ENCODE measurements at regions not wholly inside any gene's neighbourhood (a gene's known extent, or its start where the extent isn't known, plus 50 kb on each side); places are given as distances from the start of the nearest gene placed in this dataset.
"Not testable (repeated sequence)": the region's sequence is repeated elsewhere in the genome, so short reads cannot be mapped to it uniquely, and the experiment has no call there.

DNA sequence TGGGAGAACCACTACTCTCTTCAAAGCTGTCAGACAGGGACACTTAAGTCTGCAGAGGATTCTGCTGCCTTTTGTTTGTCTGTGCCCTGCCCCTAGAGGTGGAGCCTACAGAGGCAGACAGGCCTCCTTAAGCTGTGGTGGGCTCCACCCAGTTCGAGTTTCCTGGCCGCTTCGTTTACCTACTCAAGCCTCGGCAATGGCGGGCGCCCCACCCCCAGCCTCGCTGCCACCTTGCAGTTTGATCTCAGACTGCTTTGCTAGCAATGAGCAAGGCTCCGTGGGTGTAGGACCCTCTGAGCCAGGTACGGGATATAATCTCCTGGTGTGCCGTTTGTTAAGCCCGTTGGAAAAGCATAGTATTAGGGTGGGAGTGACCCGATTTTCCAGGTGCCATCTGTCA lies 267.9 kb upstream of the GRAMD2B start:
- not testable (repeated sequence) for H2BK120ac ChIP-seq (ENCODE audit: insufficient read depth, low read length, poor library complexity); H3K4me3 ChIP-seq (ENCODE audit: low read depth, low read length); H3K18ac ChIP-seq (ENCODE audit: low read length); H4K91ac ChIP-seq (ENCODE audit: low read depth, low read length); H3K27me3 ChIP-seq (ENCODE audit: insufficient read depth, low read length); H2AK5ac ChIP-seq (ENCODE audit: low read length); H2BK12ac ChIP-seq (ENCODE audit: low read length); H4K8ac ChIP-seq (ENCODE audit: low read depth, low read length); H2AFZ ChIP-seq (ENCODE audit: insufficient read depth, low read length, poor library complexity); H3K9me3 ChIP-seq (ENCODE audit: insufficient read depth, low read depth, low read length); H3K79me2 ChIP-seq (ENCODE audit: control insufficient read depth, insufficient read depth, low read length, poor library complexity); H3K4me1 ChIP-seq (ENCODE audit: control insufficient read depth in 1 of 2, insufficient read depth in 2 of 2, low read length in 2 of 2); H3K4ac ChIP-seq (ENCODE audit: low read depth, low read length); H4K12ac ChIP-seq (ENCODE audit: low read depth, low read length); H3K14ac ChIP-seq (ENCODE audit: low read length); H3K36me3 ChIP-seq (ENCODE audit: control insufficient read depth in 1 of 2, insufficient read depth in 2 of 2, low read length in 2 of 2); H3K27ac ChIP-seq (ENCODE audit: low read depth, low read length); H3K79me1 ChIP-seq (ENCODE audit: low read length); H3K23ac ChIP-seq (ENCODE audit: low read length); H3K9ac ChIP-seq (ENCODE audit: low read length); H2BK5ac ChIP-seq (ENCODE audit: low read depth, low read length, poor library complexity); DNase-seq; H3K4me2 ChIP-seq (ENCODE audit: low read length)
- no CpG with 5 or more reads among the region's 12 CpGs for WGBS (ENCODE audit: extremely low coverage, insufficient coverage, insufficient read length)

DNA sequence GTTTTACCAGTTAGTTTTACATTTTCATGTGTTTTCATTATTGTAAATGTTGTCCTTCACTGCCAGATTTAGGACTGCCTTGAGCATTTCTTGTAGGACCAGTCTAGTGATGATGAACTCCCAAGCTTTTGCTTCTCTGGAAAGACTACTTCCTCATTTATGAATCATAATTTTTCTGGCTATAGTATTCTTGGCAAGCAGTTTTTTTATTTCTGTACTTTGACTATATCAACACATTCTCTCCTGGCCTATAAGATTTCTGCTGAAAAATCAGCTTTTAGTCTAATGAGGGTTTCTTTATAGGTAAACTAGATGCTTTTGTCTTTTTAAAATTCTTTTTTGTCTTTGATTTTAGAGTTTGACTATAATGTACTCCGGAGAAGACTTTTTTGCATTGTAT lies 256.8 kb upstream of the GRAMD2B start:
- no peak overlapping the region for H4K91ac ChIP-seq (ENCODE audit: low read depth, low read length)
- no peak for DNase-seq
- H4K8ac ChIP-seq (ENCODE audit: low read depth, low read length): no peak overlapping the region
- H3K14ac ChIP-seq (ENCODE audit: low read length): no peak overlapping the region
- H3K79me1 ChIP-seq (ENCODE audit: low read length): no peaks in the 10 kb centered on the region
- WGBS (ENCODE audit: extremely low coverage, insufficient coverage, insufficient read length): no CpG with 5 or more reads among the region's 1 CpG
- no peaks in the 10 kb centered on the region for H3K36me3 ChIP-seq (ENCODE audit: control insufficient read depth in 1 of 2, insufficient read depth in 2 of 2, low read length in 2 of 2)
- H2BK12ac ChIP-seq (ENCODE audit: low read length): no peak overlapping the region
- no peaks in the 10 kb centered on the region for H3K79me2 ChIP-seq (ENCODE audit: control insufficient read depth, insufficient read depth, low read length, poor library complexity)
- no peak overlapping the region for H3K18ac ChIP-seq (ENCODE audit: low read length)
- no peak overlapping the region for H4K12ac ChIP-seq (ENCODE audit: low read depth, low read length)
- H2AK5ac ChIP-seq (ENCODE audit: low read length): no peak overlapping the region
- peaks cover 8% of the 10 kb centered on the region for H3K9me3 ChIP-seq (ENCODE audit: insufficient read depth, low read depth, low read length)
- no peak overlapping the region for H3K23ac ChIP-seq (ENCODE audit: low read length)
- H3K9ac ChIP-seq (ENCODE audit: low read length): no peak overlapping the region
- H2BK5ac ChIP-seq (ENCODE audit: low read depth, low read length, poor library complexity): no peak overlapping the region
- H3K4me3 ChIP-seq (ENCODE audit: low read depth, low read length): no peak overlapping the region
- no peak overlapping the region for H3K27ac ChIP-seq (ENCODE audit: low read depth, low read length)
- no peaks in the 10 kb centered on the region for H3K27me3 ChIP-seq (ENCODE audit: insufficient read depth, low read length)
- no peak overlapping the region for H2AFZ ChIP-seq (ENCODE audit: insufficient read depth, low read length, poor library complexity)
- no peaks in the 10 kb centered on the region for H3K4me1 ChIP-seq (ENCODE audit: control insufficient read depth in 1 of 2, insufficient read depth in 2 of 2, low read length in 2 of 2)
- no peak overlapping the region for H2BK120ac ChIP-seq (ENCODE audit: insufficient read depth, low read length, poor library complexity)
- H3K4ac ChIP-seq (ENCODE audit: low read depth, low read length): no peak overlapping the region
- H3K4me2 ChIP-seq (ENCODE audit: low read length): no peak overlapping the region

DNA sequence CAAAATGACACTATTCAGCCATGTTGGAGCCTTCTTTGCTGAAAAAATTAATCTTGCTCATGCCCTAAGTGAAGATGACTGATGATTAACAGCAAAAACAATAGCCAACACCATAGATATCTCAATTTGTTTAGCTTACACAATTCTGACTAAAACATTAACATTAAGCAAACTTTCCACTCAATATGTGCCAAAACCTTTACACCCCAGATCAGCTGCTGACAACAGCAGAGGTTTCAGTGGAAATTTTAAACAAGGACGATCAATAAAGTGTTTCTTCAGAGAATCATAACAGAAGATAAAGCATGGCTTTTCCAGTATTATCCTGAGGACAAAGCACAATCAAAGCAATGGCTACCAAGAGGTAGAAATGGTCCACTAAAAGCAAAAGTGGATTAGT lies 254.4 kb upstream of the GRAMD2B start:
- Histone ChIP-seq H2AFZ (ENCODE audit: insufficient read depth, low read length, poor library complexity) (no peak overlapping the region), H4K12ac (ENCODE audit: low read depth, low read length) (no peak overlapping the region), H3K4me1 (ENCODE audit: control insufficient read depth in 1 of 2, insufficient read depth in 2 of 2, low read length in 2 of 2) (no peaks in the 10 kb centered on the region), H2BK5ac (ENCODE audit: low read depth, low read length, poor library complexity) (no peak overlapping the region), H3K23ac (ENCODE audit: low read length) (no peak overlapping the region), H3K79me2 (ENCODE audit: control insufficient read depth, insufficient read depth, low read length, poor library complexity) (no peaks in the 10 kb centered on the region), H3K27me3 (ENCODE audit: insufficient read depth, low read length) (no peaks in the 10 kb centered on the region), H3K36me3 (ENCODE audit: control insufficient read depth in 1 of 2, insufficient read depth in 2 of 2, low read length in 2 of 2) (no peaks in the 10 kb centered on the region), H2BK120ac (ENCODE audit: insufficient read depth, low read length, poor library complexity) (no peak overlapping the region), H3K9me3 (ENCODE audit: insufficient read depth, low read depth, low read length) (peaks cover 12% of the 10 kb centered on the region), H3K4me3 (ENCODE audit: low read depth, low read length) (no peak overlapping the region), H2AK5ac (ENCODE audit: low read length) (no peak overlapping the region), H3K14ac (ENCODE audit: low read length) (no peak overlapping the region), H3K9ac (ENCODE audit: low read length) (no peak overlapping the region), H4K8ac (ENCODE audit: low read depth, low read length) (no peak overlapping the region), H3K27ac (ENCODE audit: low read depth, low read length) (no peak overlapping the region), H3K4ac (ENCODE audit: low read depth, low read length) (no peak overlapping the region), H3K18ac (ENCODE audit: low read length) (no peak overlapping the region), H3K4me2 (ENCODE audit: low read length) (no peak overlapping the region), H2BK12ac (ENCODE audit: low read length) (no peak overlapping the region), H3K79me1 (ENCODE audit: low read length) (no peaks in the 10 kb centered on the region), H4K91ac (ENCODE audit: low read depth, low read length) (no peak overlapping the region)
- DNase-seq: no peak
- no CpG with 5 or more reads among the region's 1 CpG for WGBS (ENCODE audit: extremely low coverage, insufficient coverage, insufficient read length)

DNA sequence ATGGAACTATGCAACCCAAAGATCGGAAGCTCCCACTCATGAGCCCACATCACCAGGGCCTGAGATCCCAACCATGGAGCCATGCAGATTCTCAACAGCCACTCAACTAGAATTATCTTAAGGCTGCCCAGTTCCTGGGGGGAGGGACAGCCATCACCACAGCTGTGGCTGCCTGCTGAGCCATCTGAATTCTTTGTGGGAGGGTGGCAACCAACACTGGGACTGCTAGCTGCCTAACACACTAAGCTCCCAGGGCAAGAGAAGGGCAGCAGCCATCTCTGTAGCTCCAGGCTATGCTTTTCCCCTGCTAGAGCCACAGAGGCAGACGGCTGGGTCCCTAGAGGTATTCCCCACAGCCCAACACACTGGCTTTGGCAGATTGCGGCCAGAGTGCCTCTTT lies 251.3 kb upstream of the GRAMD2B start:
- no peak overlapping the region for H3K4ac ChIP-seq (ENCODE audit: low read depth, low read length)
- H4K91ac ChIP-seq (ENCODE audit: low read depth, low read length): no peak overlapping the region
- DNase-seq: no peak
- no peaks in the 10 kb centered on the region for H3K4me1 ChIP-seq (ENCODE audit: control insufficient read depth in 1 of 2, insufficient read depth in 2 of 2, low read length in 2 of 2)
- no peak overlapping the region for H3K4me2 ChIP-seq (ENCODE audit: low read length)
- WGBS (ENCODE audit: extremely low coverage, insufficient coverage, insufficient read length): no CpG with 5 or more reads among the region's 3 CpGs
- H4K8ac ChIP-seq (ENCODE audit: low read depth, low read length): no peak overlapping the region
- no peak overlapping the region for H3K23ac ChIP-seq (ENCODE audit: low read length)
- no peak overlapping the region for H3K18ac ChIP-seq (ENCODE audit: low read length)
- no peaks in the 10 kb centered on the region for H3K79me1 ChIP-seq (ENCODE audit: low read length)
- no peak overlapping the region for H3K27ac ChIP-seq (ENCODE audit: low read depth, low read length)
- no peak overlapping the region for H2AFZ ChIP-seq (ENCODE audit: insufficient read depth, low read length, poor library complexity)
- H3K36me3 ChIP-seq (ENCODE audit: control insufficient read depth in 1 of 2, insufficient read depth in 2 of 2, low read length in 2 of 2): no peaks in the 10 kb centered on the region
- no peaks in the 10 kb centered on the region for H3K79me2 ChIP-seq (ENCODE audit: control insufficient read depth, insufficient read depth, low read length, poor library complexity)
- no peak overlapping the region for H2BK120ac ChIP-seq (ENCODE audit: insufficient read depth, low read length, poor library complexity)
- peaks cover 12% of the 10 kb centered on the region for H3K9me3 ChIP-seq (ENCODE audit: insufficient read depth, low read depth, low read length)
- H3K4me3 ChIP-seq (ENCODE audit: low read depth, low read length): no peak overlapping the region
- H3K9ac ChIP-seq (ENCODE audit: low read length): no peak overlapping the region
- no peak overlapping the region for H2BK5ac ChIP-seq (ENCODE audit: low read depth, low read length, poor library complexity)
- no peak overlapping the region for H2AK5ac ChIP-seq (ENCODE audit: low read length)
- H2BK12ac ChIP-seq (ENCODE audit: low read length): no peak overlapping the region
- H3K27me3 ChIP-seq (ENCODE audit: insufficient read depth, low read length): no peaks in the 10 kb centered on the region
- H3K14ac ChIP-seq (ENCODE audit: low read length): no peak overlapping the region
- H4K12ac ChIP-seq (ENCODE audit: low read depth, low read length): no peak overlapping the region
